ENCODE measurements at regions not wholly inside any gene's neighbourhood (a gene's known extent, or its start where the extent isn't known, plus 50 kb on each side); places are given as distances from the start of the nearest gene placed in this dataset.

DNA sequence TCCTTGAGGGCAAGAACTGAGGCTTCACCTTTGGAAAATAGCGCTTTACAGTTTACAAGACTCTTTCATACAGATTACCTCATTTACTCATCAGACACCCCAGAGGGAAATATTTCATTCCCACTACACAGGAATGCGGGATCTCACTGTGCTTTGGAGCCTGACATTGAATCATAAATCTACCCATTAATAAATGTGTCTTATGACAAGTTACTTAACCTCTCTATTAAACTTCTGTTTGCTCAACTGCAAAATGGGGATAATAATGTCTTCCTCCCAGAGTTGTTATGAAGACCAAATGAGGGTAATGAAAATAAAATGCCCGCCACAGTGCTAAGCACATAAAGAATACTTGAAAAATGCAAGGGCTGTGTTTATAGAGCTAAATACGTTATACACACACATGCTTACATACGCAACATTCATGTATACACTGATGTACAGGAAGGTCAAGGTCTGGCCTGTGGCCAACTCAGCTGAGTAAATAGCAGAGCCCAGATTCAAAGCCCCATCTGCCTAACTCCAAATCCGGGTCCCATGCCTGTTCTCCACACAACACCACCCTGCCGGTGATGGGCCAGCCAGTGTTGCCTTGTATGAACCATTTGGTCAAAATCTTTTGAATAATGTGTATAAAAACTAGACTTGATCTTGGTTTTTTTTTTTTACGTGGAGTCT, 56.6 kb upstream of the CALM2 start:
- H3K27ac ChIP-seq = no peak overlapping the region
- no peaks in the 10 kb centered on the region for H3K36me3 ChIP-seq
- intact Hi-C loops (cut with DNase I; ENCODE audit: low total_unique reads) = no loop called here
- no peaks in the 10 kb centered on the region for H3K9me3 ChIP-seq
- TF ChIP-seq POLR2A (IDR thresholded peaks at IDR 0.05) (no peak), POLR2AphosphoS5 (IDR thresholded peaks at IDR 0.05) (no peak)
- TF ChIP-seq, protein P1, sequence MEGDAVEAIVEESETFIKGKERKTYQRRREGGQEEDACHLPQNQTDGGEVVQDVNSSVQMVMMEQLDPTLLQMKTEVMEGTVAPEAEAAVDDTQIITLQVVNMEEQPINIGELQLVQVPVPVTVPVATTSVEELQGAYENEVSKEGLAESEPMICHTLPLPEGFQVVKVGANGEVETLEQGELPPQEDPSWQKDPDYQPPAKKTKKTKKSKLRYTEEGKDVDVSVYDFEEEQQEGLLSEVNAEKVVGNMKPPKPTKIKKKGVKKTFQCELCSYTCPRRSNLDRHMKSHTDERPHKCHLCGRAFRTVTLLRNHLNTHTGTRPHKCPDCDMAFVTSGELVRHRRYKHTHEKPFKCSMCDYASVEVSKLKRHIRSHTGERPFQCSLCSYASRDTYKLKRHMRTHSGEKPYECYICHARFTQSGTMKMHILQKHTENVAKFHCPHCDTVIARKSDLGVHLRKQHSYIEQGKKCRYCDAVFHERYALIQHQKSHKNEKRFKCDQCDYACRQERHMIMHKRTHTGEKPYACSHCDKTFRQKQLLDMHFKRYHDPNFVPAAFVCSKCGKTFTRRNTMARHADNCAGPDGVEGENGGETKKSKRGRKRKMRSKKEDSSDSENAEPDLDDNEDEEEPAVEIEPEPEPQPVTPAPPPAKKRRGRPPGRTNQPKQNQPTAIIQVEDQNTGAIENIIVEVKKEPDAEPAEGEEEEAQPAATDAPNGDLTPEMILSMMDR (IDR thresholded peaks at IDR 0.05) = no peak
- H3K4me3 ChIP-seq = no peak overlapping the region
- no peaks in the 10 kb centered on the region for H3K27me3 ChIP-seq
- no peaks in the 10 kb centered on the region for H3K4me1 ChIP-seq
- DNase-seq (ENCODE audit: low spot score in 2 of 2) = no peak

DNA sequence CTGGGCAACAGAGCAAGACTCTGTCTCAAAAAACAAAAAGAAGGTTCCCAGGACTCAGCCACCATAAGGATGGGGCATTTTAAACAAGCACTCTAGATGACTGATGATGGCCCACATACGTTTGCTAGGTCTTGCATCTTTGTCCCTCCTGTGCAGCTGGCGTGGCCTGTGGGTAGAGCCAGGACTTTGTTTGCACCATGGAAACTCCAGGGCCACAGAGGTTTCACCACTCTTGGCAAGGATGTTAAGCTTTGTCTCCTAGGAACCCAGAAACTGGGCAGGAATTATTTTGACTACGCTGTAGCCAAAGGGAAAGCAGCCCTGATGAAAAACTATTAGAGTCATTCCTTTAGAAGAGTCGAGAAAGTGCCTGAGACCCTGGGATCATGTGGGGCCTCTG, 54.1 kb upstream of the CALM2 start:
- Histone ChIP-seq H3K9me3 (no peaks in the 10 kb centered on the region), H3K27me3 (no peaks in the 10 kb centered on the region), H3K36me3 (no peaks in the 10 kb centered on the region), H3K4me3 (no peak overlapping the region), H3K4me1 (no peaks in the 10 kb centered on the region), H3K27ac (peak overlapping the region in 1 of 2 donors; percentile 84)
- TF ChIP-seq POLR2A (IDR thresholded peaks at IDR 0.05) (no peak), POLR2AphosphoS5 (IDR thresholded peaks at IDR 0.05) (peak in 1 of 3 donors; percentile 57)
- TF ChIP-seq, protein P1 (IDR thresholded peaks at IDR 0.05) = no peak
- DNase-seq (ENCODE audit: low spot score in 2 of 2) = peak in 1 of 2 donors; percentile 85
- intact Hi-C loops (cut with DNase I; ENCODE audit: low total_unique reads) = no loop called here

DNA sequence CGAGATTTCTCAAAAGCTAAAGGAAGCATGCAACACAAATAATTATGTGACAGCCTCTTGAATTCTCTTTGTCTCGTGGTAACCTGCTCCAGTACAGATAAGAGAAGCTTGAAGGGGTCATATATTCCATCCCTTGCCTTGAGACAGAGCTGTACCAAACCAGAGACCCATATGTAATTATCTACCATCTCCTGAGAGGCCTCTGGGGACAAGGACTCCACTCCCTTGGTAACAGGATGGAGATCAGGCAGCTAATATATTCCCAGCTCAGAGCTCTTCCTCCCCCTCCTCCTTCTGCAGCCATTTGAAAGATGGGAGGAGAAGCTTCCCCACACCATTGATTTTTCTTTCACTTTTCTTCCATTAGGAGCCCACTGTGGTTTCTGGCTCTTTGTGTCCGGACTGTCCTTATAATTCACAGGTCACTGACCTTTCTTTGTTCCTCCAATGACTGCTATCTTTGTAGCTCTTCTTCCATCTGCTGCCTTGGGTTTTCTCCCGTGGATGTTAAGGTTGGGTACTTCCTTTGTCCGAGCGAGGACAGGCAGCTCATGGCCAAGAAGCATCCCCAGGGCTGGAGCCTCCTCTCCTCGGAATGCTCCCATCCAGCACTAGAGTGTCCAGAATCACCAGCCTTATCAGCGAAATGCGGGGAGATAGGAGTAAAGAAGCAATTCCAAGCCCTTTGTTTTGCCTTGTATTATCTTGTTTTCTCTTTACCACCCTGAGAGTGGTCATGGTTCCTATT, 51.4 kb upstream of the CALM2 start:
- no peak for DNase-seq (ENCODE audit: low spot score in 2 of 2)
- intact Hi-C loops (cut with DNase I; ENCODE audit: low total_unique reads) = no loop called here
- Histone ChIP-seq H3K4me1 (no peaks in the 10 kb centered on the region), H3K4me3 (no peak overlapping the region), H3K36me3 (no peaks in the 10 kb centered on the region), H3K27me3 (no peaks in the 10 kb centered on the region), H3K27ac (no peak overlapping the region), H3K9me3 (no peaks in the 10 kb centered on the region)
- TF ChIP-seq, protein P1 (IDR thresholded peaks at IDR 0.05) = no peak
- no peak for TF ChIP-seq POLR2AphosphoS5 (IDR thresholded peaks at IDR 0.05)
- no peak for TF ChIP-seq POLR2A (IDR thresholded peaks at IDR 0.05)

DNA sequence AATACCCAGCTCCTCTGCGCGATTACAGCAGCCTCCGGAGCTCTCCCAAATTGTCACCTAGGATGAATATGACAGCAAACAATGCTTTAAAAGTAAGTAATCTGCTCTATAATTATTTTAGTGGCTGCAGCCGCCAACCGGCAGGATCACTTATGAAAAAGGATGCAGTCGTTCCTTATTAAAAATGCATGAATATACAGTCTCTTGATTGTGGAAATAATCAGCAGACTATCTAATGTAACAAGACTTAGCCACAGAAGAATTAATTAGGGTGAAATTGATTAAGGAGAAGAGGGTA, 50.6 kb upstream of the CALM2 start:
- no peaks in the 10 kb centered on the region for H3K9me3 ChIP-seq
- H3K4me1 ChIP-seq = no peaks in the 10 kb centered on the region
- no peak overlapping the region for H3K4me3 ChIP-seq
- H3K36me3 ChIP-seq = no peaks in the 10 kb centered on the region
- no peak overlapping the region for H3K27ac ChIP-seq
- no peaks in the 10 kb centered on the region for H3K27me3 ChIP-seq
- intact Hi-C loops (cut with DNase I; ENCODE audit: low total_unique reads) = no loop called here
- DNase-seq (ENCODE audit: low spot score in 2 of 2) = no peak
- no peak for TF ChIP-seq POLR2AphosphoS5 (IDR thresholded peaks at IDR 0.05)
- TF ChIP-seq POLR2A (IDR thresholded peaks at IDR 0.05) = no peak
- TF ChIP-seq, protein P1 (IDR thresholded peaks at IDR 0.05) = no peak

DNA sequence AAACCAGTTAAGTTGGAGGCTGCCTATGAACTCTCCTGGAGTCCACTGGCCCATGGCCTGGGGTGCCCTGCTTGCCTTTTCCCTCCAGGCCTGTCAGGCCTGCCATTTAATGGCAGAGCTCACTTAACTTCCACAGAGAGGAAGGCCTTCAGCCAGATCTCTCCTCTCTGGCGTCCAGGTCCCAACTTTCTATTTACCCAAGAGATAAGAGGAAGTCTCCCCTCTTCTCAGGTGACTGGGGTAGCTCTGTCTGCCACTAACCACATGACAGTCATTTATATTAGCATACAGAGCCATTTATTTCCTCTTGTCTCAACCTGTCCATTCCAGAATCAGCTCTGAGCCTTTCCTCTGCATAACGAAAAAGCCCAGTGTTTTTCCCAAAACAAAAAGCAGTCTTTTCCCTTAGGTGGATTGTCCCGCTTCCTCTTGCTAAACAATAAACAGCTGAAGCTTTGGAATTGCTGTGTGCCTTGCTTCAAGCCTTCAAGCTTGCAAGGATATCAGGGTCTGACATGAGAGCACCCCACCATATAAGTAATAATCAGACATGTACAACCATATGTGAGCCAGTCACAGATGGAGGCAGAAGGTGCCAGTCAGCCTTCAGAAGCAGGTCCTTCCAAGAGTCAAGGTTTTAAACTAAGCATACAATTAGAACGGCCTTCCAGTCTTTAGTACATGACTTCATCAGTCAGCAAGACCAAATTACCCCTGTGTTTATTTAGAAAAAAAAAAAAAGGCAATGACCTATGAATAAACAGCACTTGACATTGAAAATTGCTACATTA, 50.0 kb upstream of the CALM2 start:
- Histone ChIP-seq H3K9me3 (no peaks in the 10 kb centered on the region), H3K4me1 (no peaks in the 10 kb centered on the region), H3K27ac (peak overlapping the region; percentile 70 to 75), H3K36me3 (no peaks in the 10 kb centered on the region), H3K4me3 (no peak overlapping the region), H3K27me3 (no peaks in the 10 kb centered on the region)
- TF ChIP-seq POLR2A (IDR thresholded peaks at IDR 0.05) (no peak), POLR2AphosphoS5 (IDR thresholded peaks at IDR 0.05) (no peak)
- TF ChIP-seq, protein P1 (IDR thresholded peaks at IDR 0.05) = no peak
- intact Hi-C loops (cut with DNase I; ENCODE audit: low total_unique reads) = no loop called here
- DNase-seq (ENCODE audit: low spot score in 2 of 2) = no peak

Measured in breast epithelium (tissue), 4 donors.